Stimulated activated CD4-positive, alpha-beta T cell treated with anti-CD3 and anti-CD28 coated beads, Interleukin-15, amount 100 ng/mL, for 1 hour (primary cell): ENCODE measurements at regions not wholly inside any gene's neighbourhood (a gene's known extent, or its start where the extent isn't known, plus 50 kb on each side); places are given as distances from the start of the nearest gene placed in this dataset.
"Not testable (repeated sequence)": the region's sequence is repeated elsewhere in the genome, so short reads cannot be mapped to it uniquely, and the experiment has no call there.

Experiments used
- DNase-seq, 2 donors: peaks; one replicate each; pipeline ENCODE4 v3.0.0-alpha.2; 2020; ENCODE audit warnings: low read depth in 1 of 2, low spot score in 1 of 2

GRCh38 chr17:27049104-27049784 is 244.7 kb upstream of the WSB1 start:
- DNase-seq = no peak

- DNase-seq = no peak
These were observed 228.3 kb upstream of the WSB1 start for GRCh38 chr17:27065588-27065987.

DNA sequence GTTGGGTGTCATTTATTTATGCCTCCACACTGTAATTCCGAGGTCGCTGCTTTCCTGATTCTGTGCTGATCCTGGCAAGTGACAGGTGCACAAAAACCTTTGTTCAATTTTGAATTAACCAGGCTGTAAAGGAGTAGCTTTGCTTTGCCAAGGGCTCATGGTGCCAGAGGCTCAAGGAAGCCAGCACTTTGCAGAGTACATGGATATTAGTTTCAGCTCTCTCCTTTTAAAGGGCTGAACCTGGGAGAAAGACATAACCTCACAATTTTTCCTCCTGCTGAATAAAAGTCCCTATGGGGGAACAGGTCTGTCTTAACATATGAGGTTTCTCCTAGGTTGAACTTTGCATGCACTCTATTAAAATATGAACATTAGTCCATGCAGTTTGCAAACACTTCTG is 227.6 kb upstream of the WSB1 start:
- DNase-seq = no peak

- DNase-seq = no peak
These were observed 223.9 kb upstream of the WSB1 start for GRCh38 chr17:27069842-27070508.

DNA sequence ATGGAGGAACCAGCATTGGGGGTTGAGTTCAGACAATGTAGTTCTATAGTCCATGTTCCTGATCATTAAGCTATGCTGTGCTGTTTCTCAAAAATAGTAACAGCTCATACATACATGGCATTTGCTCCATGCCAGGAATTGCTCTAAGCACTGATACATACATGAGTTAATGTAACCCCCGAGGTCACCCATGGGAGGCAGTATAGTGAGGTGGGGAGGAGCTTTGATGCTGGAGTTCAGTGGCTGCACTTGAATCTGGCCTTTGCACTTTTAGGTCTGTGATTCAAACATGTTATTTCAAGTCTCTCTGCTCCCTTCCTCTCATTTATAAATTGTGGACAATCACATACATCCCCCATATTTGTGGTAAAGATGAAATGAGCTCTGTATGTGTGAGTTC is 223.1 kb upstream of the WSB1 start:
- no peak for DNase-seq

DNA sequence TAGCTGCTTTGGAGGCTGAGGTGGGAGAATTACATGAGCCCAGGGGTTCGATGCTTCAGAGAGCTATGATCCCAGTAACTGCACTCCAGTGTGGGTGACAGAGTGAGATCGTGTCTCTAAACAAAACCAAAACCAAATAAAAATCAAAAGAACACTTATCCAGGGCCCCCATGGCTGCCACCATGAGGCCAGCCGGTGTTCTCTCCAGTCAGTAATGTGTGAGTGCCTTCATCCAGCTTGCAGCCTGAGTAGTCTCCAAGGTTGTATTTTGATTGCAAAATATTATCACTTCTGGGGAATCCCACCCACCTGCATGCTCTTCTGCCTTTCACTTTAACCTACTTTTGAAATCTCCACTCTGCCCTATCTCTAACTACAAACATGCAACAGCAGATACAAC is 221.0 kb upstream of the WSB1 start:
- no peak for DNase-seq

DNA sequence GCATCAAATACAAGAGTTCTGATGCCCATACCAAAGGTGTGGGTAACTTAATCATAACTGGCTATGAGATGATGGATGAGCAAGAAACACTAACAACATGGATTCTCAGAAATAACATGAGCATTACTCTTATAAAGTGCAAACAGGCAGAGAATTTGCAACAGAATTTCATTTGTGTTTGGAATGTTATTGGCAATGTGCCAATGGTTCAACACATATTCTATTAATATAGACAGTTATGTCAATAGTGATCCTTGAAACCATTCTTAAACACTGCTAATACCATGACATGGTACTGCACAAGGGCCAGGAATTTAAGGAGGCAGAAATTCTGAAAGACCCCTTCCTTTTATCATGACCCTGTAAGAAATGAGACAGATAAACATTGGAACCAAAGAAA is 217.1 kb upstream of the WSB1 start:
- no peak for DNase-seq

DNA sequence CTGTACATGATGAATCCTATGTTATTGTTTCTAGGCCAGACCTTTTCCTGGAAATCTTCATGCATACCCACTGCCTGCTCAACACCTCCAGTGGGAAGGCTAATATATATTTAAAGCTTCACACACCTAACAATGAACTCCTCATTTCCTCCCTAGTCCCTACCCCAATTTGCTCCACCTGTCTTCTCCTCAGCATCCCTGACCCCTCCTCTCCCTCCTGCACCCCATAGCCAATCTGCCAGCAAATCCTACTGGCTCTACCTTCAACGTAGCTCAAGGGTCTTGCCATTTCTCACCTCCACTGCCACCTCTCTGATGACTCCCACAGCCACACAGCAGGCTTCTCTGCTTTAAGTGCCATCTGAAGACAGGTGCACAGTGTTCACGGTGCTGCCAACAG is 215.6 kb upstream of the WSB1 start:
- DNase-seq = no peak

DNA sequence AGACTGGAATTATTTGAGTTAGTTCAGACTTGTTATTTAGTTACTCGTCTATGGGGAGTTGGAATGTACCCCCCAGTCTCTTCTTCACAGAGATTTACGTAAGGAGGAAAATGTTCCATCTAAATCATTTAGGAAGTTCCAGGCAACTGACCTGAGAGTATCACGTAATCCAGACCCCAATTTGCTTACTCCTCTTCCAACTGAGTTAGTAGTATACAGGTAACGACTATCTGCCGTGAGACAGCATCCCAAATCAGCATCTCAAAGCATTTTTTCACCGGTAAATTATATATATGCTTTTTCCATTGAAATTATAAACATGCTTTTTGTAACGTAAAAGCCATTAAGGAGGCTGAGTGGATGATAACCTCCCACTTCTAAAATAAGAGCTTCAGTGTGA is 214.3 kb upstream of the WSB1 start:
- DNase-seq = no peak

DNA sequence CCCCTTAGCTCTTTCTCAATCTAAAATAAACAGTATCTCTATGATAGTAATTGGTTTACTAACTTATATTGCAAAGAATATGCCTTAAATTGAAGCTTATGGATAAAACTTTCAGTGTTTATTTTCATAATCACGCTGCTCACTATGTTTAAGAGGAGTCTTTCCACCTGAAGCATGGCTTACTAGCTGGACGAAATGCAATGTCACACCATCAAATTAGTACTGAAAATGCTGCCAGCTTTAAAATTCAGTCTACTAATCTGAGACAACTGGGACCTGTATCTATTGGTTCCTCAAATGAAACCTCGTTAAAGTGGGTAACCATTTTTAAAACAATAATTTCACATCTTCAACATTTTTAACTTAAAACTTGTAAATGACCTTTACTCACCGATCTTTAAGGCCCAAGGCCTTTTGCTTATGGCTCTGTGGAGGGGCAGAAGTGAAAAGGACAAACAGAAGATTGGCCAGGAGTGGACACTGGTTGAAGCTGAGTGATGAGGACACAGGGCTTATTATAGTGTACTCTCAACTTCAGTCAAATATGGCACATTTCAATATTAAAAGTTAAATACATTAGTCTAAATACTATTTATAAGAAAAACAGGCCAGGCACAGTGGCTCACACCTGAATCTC is 212.8 kb upstream of the WSB1 start:
- DNase-seq = no peak

GRCh38 chr17:27082023-27082774 is 211.7 kb upstream of the WSB1 start:
- DNase-seq = no peak

DNA sequence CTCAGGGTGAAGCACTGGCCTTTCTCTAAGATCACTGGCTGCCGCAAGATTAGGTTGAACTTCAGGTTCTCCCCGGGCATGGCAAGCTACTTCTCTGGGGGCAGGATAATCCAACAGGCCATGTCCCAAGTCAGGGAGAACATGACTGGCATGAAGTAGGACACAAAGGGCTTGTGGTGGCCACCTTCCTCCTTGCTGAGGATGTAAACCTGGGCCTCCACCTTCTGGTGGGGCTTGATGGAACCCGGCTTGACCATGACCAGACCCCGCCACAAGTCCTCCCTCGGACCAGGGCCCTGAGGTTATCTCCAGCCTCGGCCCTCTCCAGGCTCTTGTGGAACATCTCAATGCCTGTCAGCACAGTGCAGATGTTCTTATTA is 211.1 kb upstream of the WSB1 start:
- DNase-seq = no peak

DNA sequence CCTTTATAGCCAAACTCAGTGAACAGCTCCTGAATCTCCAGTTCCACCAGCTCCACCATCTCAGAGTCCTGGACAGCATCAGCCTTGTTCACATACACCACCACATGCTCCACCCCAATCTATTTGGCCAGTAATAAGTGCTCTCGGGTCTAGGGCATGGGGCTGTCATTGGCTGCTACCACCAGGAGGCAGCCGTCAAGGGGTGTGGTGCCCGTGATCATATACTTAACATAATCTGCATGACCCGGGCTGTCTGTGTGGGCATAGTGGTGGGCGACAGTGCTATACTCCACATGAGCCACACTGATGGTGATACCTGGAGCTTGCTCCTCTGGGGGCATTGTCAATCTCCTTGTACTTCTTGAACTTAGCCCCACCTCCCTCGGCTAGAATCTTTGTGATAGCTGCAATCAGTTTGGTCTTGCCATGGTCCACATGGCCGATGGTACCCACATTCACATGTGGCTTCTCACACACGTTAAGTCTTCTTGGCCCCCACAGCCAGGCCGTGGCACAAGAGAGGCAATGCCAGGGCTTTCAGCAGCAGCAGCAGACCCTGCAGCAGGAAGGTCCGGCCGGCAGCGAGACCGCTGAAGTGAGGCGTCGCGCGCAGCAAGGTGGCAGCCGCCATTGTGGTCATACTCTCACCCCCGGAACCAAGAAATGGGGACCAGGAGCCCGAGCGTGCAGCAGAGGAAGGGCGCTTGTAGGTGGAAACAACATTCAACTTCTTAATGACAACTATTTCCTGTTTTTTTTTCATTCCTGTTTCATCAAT is 210.3 kb upstream of the WSB1 start:
- DNase-seq = no peak

- no peak for DNase-seq
These were observed 208.4 kb upstream of the WSB1 start for GRCh38 chr17:27085517-27085916.

GRCh38 chr17:27086526-27086925 is 207.4 kb upstream of the WSB1 start:
- DNase-seq = no peak

GRCh38 chr17:27087935-27088766 is 205.8 kb upstream of the WSB1 start:
- DNase-seq = no peak

- DNase-seq = no peak
These were observed 205.2 kb upstream of the WSB1 start for GRCh38 chr17:27088767-27089078.

DNA sequence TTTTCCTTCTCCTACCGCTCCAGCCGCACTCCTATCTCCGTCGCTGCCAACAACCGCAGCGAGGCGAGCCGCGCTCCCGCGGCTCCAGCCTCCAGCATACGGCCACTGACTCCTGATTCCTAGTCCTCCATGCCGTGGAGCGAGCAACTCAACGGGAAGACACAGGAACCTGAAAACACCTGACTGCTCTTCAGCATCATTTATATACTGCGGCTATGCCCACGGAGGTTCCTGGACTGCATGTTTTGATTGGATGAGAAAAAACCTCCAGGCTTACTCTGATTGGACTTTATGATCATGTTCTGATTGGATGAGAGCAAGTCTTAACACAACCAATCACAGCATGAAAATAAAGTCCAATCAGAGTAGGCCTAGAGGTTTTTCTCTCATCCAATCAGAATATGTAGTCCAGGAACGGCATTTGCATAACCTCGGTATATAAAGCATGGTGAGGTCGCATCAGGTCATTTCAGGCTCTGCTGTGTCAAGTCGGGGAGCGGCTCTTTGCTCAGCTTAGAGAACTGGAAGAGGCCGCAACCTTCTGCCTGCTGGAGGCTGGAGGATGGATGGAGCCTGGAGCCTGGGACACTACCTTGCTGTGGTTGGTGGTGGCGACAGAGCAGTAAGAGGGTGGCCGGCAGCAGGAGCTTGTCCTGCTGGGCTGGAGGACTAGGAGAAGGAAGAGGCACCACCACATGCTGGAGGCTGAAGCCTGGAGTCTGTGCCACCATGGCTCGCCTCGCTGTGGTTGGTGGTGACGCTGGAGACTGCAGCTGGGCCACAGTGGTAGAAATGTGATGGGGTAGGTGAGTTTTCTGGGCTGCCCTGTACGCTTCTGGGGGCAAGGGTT is 204.6 kb upstream of the WSB1 start:
- not testable (repeated sequence) for DNase-seq

DNA sequence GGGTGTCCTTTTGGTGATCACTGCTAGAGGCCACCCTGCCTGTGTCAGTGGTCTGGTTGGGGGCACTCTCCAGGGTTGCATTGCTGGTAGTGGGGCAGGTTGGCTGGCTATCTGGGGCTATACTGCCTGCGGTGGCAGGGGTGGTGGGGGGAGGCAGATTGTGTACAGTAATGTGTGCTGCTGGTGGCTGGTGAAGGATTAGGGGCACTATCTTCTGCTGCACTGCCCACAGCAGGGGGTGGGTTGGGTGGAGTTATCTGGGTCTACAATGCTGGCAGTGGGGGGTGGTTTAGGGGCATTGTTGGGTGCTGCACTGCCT is 204.0 kb upstream of the WSB1 start:
- DNase-seq = no peak
